Ovary (tissue), 3 donors: ENCODE measurements at regions not wholly inside any gene's neighbourhood (a gene's known extent, or its start where the extent isn't known, plus 50 kb on each side); places are given as distances from the start of the nearest gene placed in this dataset.

Experiments used
- POLR2A ChIP-seq: fragments of 450-650 bp; IDR thresholded peaks from one replicate; pipeline ENCODE4 v1.6.1; 2017; ENCODE audit warnings: antibody characterized with exemption, mild to moderate bottlenecking, moderate library complexity
- TF ChIP-seq, protein P1 (sequence below), 3 donors: fragments of 450-650 bp in 2 of 3; fragments of 200-600 bp in 1 of 3; IDR thresholded peaks; one replicate each; pipeline versions ENCODE4 v1.5.1 to v1.8.0; 2016 to 2022; ENCODE audit warnings: antibody characterized with exemption in 3 of 3, mild to moderate bottlenecking in 1 of 3
- donor health status: DM: no; HTN: no; CAD: no.

DNA sequence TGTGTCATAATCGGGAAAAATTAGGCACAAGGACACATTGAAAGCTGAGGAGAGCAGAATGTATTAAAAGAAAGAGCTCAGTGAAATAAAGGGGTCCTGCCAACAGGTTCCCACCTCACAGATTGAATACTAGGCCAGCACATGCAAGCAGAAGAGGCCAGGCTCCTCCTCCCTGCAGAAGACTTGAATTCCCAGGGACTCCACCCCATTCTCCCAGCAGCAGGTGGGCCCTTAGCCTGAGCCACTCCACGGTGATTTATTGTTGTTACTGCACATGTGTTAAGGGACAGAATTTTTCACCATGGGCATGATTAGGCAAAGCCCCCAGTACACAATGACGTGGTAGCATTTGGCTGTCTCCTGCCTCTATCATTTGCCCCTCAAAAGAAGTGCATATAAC, 1844.7 kb downstream of the NCAM2 start:
- TF ChIP-seq, protein P1, sequence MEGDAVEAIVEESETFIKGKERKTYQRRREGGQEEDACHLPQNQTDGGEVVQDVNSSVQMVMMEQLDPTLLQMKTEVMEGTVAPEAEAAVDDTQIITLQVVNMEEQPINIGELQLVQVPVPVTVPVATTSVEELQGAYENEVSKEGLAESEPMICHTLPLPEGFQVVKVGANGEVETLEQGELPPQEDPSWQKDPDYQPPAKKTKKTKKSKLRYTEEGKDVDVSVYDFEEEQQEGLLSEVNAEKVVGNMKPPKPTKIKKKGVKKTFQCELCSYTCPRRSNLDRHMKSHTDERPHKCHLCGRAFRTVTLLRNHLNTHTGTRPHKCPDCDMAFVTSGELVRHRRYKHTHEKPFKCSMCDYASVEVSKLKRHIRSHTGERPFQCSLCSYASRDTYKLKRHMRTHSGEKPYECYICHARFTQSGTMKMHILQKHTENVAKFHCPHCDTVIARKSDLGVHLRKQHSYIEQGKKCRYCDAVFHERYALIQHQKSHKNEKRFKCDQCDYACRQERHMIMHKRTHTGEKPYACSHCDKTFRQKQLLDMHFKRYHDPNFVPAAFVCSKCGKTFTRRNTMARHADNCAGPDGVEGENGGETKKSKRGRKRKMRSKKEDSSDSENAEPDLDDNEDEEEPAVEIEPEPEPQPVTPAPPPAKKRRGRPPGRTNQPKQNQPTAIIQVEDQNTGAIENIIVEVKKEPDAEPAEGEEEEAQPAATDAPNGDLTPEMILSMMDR (IDR thresholded peaks at IDR 0.05), result no peak
- no peak for TF ChIP-seq POLR2A
